NCI-H1436 treated with DMSO at 0.1 percent for 48 hours (cell line): ENCODE measurements at regions not wholly inside any gene's neighbourhood (a gene's known extent, or its start where the extent isn't known, plus 50 kb on each side); places are given as distances from the start of the nearest gene placed in this dataset.

Source experiments
- DNase-seq: peaks from one replicate; lab custom pipeline; 2025; lab: John Stamatoyannopoulos, UW

DNA sequence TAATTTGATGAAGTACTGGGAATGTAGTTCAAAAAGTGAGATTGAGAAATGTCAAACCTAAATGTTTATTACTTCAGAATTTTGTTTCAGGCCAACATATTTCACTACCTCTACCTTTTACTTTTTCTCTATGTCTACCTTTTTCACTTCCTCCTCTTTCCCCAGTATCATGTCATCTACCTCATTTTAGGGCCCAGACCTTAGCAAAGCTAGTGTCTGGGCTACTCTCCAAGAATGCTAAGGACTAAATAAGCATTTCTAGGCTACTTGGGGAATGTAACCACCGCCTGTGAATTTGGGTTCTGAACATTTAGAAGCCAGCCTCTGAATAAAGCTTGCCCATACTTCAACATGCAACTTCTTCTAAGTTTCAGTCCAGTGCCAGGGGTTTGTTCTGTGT lies 330.4 kb downstream of the SLC4A3 start:
- DNase-seq: no peak

DNA sequence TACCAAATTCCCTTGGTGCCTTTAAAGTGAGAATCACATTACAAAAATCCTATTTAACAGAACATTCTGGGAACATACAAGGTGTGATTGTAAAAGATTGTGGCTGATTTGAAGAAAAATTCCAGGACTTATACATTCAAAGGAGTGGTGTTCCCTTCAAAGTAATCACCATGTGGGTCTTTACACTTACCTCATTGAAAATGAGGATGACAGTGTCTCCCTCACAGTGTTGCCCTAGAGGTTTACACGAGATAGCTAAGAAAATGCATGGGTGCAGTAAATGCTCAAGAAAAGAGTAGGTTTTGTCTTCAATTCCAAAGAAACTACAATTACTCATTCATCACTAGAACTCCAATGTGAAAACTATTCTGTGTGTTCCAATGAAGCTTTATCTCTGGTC lies 331.5 kb downstream of the SLC4A3 start:
- DNase-seq: no peak

DNA sequence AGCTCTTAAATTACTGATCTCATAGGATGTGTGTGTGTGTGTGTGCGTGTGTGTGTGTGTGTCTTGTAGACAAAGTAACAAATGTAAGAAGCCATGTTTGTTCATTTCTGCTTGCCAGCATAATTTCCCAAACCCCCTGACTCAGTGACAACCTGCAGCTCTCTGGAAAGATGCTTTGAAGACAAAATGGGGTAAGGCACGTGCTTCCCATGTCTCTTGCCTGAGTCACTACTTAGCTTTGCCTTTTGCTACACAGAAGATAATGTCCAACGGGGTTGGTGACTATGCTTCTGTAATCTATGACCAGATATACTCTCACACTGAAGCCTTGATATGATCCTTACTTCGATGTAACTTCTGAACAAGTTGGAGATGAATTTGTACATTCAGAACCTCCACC lies 332.0 kb downstream of the SLC4A3 start:
- DNase-seq: no peak

DNA sequence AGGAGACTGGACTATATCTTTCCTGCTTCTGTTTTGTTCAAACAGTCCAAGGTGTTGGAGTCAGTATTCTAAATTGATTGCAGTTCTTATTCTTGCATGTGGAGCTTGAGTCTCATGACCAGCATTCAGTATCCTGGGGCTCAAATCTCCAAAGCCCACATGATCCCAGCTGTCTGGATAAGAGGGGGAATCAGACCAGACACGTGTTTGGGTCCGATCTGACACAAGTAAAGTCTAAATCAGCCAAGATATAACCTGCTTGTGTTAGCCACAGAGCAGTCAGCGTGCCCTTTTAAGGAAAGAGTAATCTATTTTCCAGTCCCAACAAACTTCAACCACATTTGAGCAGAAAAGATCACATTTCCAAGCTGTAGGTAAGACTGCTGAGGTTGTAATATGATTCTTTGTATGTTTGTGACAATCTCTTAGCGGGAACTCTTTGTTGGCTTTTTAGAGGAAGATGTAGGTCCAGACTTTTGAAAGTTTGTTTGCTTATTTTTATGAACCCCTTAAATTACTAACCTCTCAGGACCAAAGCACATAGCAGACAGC lies 334.6 kb downstream of the SLC4A3 start:
- DNase-seq: no peak

DNA sequence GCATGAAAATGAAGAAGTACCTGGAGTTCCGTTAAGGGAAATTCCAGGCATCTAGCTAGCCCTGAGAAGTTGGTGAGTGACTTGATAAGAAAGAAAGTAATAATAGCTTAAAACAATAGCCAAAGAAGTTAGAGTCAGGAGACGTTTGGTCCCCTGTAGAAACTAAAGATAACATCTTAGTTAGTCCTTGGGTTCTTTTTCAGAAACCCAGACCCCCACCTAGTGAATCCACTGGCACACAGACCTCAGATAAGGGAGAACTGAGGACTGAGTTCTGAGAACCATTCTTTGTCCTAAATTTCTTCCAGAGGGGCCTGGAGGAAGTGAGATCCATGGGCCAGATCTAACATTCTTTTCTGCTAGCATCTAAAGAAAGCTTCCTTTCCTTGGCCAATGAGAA lies 335.4 kb downstream of the SLC4A3 start:
- no peak for DNase-seq

DNA sequence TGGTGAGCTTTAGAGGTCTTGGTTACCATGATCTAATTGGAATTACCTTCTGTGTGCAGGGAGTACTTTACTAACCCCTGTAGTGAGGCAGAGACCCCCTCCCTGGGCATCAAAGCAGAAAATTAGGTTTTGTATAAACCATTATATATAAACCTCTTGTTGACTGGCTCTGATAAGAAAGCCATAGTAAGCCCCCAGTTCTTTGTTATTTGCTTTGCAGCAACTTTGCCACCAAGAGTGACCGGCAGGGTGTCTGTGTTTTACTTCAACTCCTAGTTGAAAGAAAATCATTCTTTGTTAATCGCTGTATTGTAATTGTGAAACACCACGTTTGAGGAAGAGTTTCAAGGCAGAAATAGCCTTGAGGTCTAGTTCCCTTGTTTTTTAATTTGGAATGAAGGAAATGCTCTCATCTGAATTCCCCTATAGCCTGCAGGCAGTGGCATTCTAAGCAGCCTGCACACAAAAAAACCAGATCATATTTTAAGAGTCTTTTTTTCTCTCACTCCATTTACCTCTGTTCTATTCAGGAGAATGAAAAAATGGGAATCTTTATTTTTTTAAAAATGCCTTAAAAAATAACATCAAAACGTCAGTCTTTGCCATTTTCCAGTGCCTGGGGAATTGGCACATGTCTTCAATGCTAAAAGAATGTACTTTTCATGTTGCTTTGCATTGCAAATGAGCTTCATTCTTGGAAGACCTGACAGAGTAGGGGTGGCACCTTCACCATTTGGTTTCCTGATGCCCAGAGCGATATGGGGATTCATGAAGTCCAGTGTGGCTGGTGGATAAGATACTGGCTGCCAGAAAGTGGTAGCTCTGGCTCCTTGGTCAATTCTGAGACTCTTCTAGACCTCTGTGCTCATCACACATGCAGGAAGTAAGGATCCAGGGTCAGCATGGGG lies 338.1 kb downstream of the SLC4A3 start:
- DNase-seq: no peak

DNA sequence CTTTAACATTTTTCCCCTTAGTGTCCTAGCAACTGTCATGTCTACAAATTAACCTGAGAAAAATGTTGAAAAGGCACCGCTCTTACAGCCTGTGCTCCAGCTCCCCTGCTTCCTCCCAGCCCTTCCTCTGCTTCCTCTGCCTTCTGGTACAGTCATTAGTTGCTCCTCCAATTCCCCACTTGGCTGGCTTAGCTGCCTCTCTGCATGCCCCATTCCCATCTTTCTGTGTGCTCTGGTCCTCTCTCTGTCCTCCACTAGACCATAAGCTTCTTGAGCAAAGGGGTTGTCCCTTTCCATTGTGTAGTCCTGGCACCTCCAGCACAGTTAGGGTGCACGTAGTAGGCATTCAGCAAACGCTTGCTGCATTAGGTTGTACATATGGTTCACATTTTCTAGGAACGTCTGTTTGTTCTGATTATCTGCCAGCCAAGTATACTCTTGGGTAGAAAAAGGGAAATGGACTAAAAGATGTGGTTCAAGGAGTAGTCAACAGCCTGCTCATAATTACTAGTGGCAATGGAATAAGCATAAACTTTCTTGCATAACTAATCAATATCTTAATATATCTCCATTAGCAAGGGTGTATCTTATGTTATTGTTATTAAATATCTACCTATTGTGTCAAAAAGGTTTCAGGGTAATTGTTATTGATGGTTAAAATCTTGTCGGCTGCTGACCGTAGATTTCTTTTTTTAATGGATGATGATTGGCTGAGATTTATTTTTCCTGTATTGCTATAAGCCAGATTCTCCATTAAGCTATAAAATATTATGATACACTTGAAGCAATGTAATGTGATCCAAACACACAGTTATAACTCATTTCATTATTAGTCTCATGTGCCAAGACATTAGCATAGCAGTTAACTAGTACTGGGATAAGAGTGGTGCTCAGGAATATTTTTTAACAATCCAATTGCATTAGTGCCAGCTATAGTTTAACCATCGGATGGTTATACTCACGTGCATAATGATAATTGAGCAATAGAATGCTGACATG lies 340.1 kb downstream of the SLC4A3 start:
- no peak for DNase-seq

DNA sequence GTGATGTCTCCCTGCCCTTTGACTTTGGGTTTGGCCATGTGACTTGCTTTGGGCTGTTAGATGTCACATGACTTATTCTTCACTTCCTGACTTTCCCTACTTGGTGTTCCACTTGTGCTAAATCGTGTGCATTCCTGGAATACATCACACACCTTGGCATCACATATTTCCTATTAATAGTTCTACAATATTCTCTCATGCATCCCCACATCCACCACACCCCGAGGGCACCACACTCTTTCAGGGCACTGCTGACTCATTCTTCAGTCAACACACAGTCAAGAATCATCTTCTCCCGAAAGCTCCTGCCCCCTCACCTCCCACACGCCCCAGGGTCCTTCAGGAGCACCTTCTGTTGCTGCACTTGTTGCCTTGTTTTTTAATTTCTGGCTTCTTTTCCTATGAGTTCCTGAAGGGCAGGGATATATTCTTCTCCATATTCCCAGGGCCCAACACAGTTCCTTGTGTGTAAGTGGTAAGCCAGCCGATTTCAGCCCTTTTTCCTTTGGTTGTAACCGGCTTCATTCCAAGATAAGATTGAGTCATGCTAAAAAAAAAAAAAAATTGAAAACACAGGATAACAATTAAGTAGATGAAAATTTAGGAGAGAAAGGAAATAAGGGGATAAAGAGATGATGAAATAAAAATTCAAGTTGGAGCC lies 341.4 kb downstream of the SLC4A3 start:
- no peak for DNase-seq

DNA sequence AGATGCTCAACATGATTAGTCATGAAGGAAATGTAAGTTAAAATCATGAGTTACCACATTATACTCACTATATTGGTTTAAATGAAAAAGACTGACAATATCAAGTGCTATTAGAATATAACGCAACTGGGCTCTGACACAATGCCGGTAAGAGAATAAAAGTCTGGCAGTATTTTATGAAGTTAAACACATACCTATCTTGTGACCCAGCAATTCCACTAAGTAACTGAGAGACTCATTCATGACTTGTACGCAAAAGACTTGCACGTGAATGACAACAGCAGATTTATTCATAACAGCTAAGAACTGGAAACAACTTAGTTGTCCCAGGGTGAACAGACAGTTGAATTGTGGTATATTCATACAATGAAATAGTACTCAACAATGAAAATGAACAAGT lies 342.1 kb downstream of the SLC4A3 start:
- no peak for DNase-seq

DNA sequence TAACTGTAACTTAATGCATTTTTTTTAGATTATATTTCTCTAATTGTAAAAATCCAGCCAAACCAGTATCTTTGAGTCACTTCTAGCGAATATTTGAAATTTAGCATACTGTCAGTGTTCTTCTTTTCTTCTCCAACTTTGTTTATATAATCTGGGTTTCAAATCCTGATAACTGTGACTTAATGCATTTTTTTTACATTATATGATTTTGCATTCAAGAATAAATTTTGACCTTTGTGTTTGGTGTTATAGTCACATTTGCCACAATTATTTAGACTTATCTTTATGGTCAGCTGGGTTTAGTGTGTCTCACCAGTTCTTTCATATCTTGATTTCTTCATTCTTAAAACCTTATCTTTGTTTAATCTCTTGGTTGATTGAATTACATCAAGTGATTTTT lies 345.7 kb downstream of the SLC4A3 start:
- no peak for DNase-seq

DNA sequence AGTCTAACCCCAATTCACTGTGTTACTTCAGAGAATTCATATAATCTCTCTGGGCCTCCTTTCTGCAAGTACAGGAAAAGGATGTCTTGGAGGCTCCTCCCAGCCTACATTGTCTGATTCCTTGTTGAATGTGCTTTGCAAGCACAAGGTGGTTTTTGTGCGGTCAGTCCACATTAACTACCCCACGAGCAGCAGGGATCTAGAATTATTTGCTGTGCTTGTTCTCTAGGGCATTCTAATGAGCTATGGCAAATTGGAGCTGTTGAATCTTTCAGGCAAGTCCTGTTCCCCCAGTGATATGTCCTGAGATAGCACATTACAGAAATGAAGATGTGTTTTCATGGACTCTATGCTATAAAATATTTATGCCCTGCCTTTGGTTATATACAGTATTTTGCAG lies 349.4 kb downstream of the SLC4A3 start:
- DNase-seq: no peak

DNA sequence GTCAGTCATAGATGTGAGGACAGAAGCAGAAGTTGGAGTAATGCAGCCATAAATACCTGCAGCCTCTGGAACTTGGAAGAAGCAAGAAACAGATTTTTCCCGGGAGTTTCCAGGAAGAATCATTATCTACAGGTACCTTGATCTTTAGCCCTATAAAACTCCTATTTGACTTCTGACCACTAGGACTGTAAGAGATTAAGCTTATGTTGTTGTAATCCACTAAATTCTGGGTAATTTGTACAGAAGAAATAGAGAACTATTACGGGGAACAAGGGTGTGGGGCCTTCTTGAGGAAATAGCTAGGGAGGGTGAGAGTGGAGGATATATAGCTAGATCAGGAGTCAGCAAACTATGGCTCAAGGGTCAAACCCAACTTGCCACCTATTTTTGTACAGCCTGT lies 353.2 kb downstream of the SLC4A3 start:
- no peak for DNase-seq

DNA sequence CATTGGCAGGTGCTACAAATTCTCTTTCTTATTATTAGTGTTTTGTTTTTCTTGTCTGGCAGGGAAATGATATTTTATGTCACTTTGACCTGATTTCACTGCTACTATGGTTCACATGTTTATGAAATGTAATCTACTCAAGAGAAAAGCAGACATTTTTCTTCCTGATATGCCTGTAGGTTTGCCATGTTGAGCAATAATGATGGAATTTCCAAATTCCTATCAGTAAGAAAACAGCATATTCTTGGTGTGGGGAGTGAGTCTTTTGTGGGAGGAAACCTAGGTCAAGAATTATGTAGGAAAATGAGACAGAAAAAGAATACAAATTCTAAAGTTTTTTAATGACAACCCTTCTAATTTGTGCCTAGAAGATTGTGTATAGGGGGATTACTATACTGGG lies 356.4 kb downstream of the SLC4A3 start:
- no peak for DNase-seq

DNA sequence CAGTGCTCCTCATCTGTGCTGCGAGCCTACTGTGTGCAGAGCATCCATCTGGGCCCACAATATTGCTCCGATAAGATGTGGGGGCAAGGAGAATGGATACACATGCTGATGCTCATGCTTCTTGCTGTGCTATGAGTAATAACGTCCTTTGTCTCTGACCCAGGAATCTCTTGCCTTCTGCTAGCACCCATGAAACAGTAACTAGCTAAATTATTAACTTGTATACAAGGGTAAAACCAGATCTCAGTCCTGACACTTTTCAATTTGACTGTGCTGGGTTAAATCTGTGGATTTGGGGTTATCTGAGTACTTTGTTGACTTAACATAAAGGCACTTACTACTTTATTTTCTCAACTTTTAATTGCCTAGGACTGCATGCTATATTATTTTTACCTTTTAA lies 357.6 kb downstream of the SLC4A3 start:
- DNase-seq: no peak

DNA sequence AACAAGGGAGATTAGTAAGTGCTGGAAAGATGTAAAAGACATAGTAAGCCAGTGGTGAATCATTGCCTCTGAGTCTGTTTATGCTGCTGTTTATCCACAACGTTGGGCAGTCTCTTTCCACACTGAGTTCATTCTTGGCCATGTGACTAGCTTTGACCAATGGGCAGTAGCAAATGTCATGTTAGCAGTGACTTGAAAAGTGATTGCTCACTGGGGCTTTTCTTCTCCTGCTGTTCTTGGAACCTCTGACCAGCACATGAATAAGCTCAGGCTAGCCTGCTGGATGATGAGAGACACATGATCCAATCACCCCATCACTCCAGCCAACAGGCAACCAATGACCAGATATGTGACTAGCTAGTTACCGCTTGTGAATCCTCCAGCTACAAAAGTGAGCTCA lies 360.4 kb downstream of the SLC4A3 start:
- DNase-seq: no peak

DNA sequence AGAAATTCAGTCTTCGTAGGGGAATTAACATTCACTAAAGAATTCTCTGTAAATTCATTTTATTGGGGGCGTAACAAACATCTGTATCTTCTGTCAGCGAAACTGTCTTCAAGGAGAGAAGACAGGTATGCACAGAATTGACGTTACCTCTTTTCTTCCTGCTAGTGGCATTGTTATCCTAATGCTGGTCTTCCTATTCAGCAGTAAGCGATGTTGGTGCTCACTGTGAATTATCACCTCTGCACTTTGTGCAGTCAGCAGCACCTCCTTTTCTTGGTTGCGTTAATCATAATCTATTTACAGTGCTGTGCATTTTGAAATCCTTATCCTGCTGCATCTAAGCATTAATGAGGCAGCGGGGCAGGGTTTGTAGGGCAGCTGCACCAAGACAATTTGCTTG lies 362.3 kb downstream of the SLC4A3 start:
- no peak for DNase-seq

DNA sequence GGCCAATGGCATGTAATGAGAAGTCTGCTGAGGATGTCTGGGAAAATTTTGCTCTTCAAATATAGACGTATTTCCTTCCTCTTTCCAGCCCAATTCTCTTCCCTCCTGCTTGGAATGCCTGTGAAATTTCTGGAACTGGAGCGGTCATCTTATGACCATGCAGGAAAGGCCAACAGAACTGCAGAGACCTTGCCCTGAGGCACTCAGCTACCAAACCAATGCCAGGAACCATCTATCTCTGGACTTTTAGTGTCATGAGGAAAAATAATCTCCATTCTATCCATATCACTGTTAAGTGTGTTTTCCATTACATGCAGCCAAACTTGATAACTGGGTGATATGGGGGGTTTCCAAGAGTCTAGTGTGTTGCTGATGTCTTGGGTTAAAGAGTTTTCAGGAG lies 363.7 kb downstream of the SLC4A3 start:
- DNase-seq: no peak

DNA sequence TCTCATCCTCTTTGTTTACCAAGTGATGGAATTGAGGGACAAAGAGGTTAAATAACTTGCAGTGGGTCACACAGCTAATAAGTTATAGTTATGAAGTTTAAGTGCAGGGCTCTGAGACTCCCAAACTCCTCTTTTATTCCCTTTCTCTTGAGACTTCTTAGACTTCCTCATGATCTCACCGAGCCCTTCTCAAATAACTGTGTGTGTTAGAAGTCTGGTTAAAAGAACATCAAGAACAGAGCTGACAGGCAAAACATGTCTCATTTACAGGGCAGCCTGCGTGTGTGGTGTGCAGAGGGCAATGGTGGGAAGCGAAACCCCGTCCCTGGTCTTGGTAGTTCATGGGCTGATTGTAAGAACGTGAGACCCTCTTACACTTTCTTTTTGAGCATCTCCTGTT lies 368.0 kb downstream of the SLC4A3 start:
- no peak for DNase-seq

DNA sequence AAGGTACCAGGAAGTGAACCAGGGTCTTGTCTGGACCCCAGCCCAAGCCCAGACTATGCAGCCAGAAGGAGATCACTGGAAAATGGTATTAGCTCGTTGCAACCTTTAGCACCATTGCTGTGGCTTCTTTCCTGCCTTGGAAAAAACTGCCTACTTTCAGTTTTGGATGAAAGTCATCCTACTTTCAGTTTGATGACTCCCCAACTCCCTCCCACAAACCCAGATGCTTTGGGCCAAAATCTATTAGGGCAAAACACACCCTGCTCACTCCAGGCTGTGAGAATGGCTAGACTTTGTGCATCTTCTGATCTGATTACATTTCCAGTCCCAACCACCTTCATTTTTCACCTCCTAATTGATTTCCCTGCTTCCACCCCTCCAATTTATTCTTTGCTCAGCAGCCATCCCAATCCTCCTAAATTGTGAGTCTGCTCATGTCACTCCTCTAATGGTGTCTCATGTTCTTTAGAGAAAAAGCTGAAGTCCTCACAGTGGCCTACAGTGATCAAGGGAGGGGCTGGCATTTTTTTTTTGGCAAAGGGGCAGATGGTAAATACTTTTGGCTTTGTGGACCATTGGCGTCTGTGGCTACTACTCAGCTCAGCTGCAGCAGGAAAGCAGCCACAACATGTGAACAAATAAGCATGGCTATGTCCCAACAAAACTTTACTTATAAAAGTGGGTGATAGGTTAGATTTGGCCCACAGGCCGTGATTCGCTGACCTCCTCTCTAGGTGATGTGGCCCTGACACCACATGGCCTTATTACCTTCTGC lies 368.7 kb downstream of the SLC4A3 start:
- DNase-seq: no peak

DNA sequence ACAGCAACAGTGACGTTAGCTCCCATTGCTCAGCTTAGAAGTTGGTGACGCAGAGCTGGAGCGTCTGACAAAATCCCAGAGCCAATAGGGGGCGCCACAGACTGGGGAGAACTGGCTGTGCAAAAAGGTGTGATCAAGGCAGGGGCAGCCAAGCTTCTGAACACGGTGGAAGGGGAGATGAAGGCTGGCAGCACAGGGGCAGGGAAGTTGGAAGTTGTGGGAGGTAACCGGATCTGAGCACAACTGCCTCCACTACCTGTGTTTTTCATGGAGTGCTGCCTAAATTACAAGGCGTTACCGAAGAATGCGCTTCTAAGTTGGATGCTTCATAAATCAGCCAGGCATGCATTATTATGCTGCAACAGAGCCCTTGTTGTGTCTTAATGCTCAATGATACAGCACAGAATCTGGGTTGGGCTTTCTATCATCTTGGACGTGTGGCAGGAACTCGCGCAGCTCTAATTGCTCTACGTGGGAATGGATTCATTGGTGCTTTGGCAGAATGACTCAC lies 370.0 kb downstream of the SLC4A3 start:
- no peak for DNase-seq

DNA sequence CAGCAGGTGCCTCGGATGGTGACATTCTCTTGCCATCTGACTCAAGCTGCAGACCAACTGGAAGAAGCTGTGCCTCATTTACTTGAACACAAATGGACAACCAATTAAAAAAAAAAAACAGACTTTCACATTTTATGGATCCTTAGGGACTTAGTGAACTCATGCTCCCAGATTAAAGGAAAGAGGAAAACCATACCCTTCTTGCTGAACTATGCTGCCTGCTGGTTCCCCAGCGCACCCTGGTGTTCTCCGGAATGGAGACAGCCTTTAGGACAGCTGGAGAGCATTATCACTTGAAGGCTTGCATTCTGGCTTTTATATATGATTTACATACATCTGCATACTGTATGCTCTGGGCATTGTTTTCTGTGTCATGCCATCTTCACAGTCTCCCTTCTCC lies 370.7 kb downstream of the SLC4A3 start:
- DNase-seq: no peak
